ENCODE measurements at regions not wholly inside any gene's neighbourhood (a gene's known extent, or its start where the extent isn't known, plus 50 kb on each side); places are given as distances from the start of the nearest gene placed in this dataset.

- no peak overlapping the region for H3K27ac ChIP-seq (ENCODE audit: low read depth, low read length)
- no peak for DNase-seq
- peaks cover 2% of the 10 kb centered on the region for H3K9me3 Mint-ChIP-seq
- H3K36me3 ChIP-seq (ENCODE audit: control insufficient read depth, insufficient read depth, low read length): no peaks in the 10 kb centered on the region
- no peaks in the 10 kb centered on the region for H3K27me3 Mint-ChIP-seq (ENCODE audit: insufficient read depth)
- H3K9me3 ChIP-seq (ENCODE audit: control insufficient read depth, low read length): no peaks in the 10 kb centered on the region
- 91 to 95% methylated on average over 7 to 8 of the region's 8 CpGs for WGBS, 2 experiments (ENCODE audit: insufficient coverage in 1 of 2, insufficient read length in 1 of 2)
- H3K27ac Mint-ChIP-seq: no peak overlapping the region
- H3K4me1 ChIP-seq (ENCODE audit: control insufficient read depth, insufficient read depth, low read length): no peaks in the 10 kb centered on the region
- H3K4me1 Mint-ChIP-seq: no peaks in the 10 kb centered on the region
- H3K9ac ChIP-seq (ENCODE audit: extremely low read depth, low read length, poor library complexity, severe bottlenecking): no peak overlapping the region
- H3K36me3 Mint-ChIP-seq (ENCODE audit: low read depth): no peaks in the 10 kb centered on the region
- no peaks in the 10 kb centered on the region for H3K27me3 ChIP-seq (ENCODE audit: control insufficient read depth, insufficient read depth, low read length, poor library complexity, severe bottlenecking)
- TF ChIP-seq CTCF (conservative IDR thresholded peaks at IDR 0.05): no peak
- H3K4me3 ChIP-seq (ENCODE audit: low read length): no peak overlapping the region
- no peak overlapping the region for H3K4me3 Mint-ChIP-seq
Observed at GRCh38 chr2:2914252-2914651, 463.4 kb downstream of the EIPR1 start.

DNA sequence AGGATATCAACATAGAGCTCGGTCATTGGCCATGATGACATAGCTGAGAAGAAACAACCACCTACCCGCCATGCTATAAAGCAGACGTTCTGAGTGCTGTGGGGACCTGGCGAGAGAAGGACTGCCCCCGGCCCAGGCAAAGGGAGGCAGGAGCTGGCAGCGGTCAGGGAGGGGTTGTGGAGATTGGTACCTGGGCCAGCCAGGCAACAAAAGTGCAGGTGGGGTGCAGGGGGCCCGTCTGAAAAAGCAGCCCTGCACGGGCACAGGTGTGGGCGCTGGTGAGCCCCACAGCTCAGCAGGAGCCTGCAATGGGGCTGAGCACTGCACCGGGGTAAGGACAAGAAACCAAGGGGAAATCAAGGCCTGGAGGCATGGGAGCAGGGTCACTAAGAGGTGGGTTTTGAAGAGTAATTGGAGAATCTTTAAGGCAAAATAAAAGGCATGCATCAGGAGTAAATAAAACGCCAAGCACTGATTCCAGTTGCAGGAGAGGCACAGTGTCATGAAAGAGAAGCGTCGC, 464.0 kb downstream of the EIPR1 start:
- no peak overlapping the region for H3K27ac Mint-ChIP-seq
- Histone ChIP-seq H3K9me3 (ENCODE audit: control insufficient read depth, low read length) (no peaks in the 10 kb centered on the region), H3K27me3 (ENCODE audit: control insufficient read depth, insufficient read depth, low read length, poor library complexity, severe bottlenecking) (no peaks in the 10 kb centered on the region), H3K27ac (ENCODE audit: low read depth, low read length) (no peak overlapping the region), H3K36me3 (ENCODE audit: control insufficient read depth, insufficient read depth, low read length) (no peaks in the 10 kb centered on the region), H3K4me3 (ENCODE audit: low read length) (no peak overlapping the region), H3K4me1 (ENCODE audit: control insufficient read depth, insufficient read depth, low read length) (no peaks in the 10 kb centered on the region), H3K9ac (ENCODE audit: extremely low read depth, low read length, poor library complexity, severe bottlenecking) (no peak overlapping the region)
- no peaks in the 10 kb centered on the region for H3K4me1 Mint-ChIP-seq
- H3K4me3 Mint-ChIP-seq: no peak overlapping the region
- no peaks in the 10 kb centered on the region for H3K27me3 Mint-ChIP-seq (ENCODE audit: insufficient read depth)
- DNase-seq: no peak
- no peak for TF ChIP-seq CTCF (conservative IDR thresholded peaks at IDR 0.05)
- H3K9me3 Mint-ChIP-seq: peaks cover 2% of the 10 kb centered on the region
- no peaks in the 10 kb centered on the region for H3K36me3 Mint-ChIP-seq (ENCODE audit: low read depth)
- 87% methylated on average over 8 to 13 of the region's 13 CpGs for WGBS, 2 experiments (ENCODE audit: insufficient coverage in 1 of 2, insufficient read length in 1 of 2)

DNA sequence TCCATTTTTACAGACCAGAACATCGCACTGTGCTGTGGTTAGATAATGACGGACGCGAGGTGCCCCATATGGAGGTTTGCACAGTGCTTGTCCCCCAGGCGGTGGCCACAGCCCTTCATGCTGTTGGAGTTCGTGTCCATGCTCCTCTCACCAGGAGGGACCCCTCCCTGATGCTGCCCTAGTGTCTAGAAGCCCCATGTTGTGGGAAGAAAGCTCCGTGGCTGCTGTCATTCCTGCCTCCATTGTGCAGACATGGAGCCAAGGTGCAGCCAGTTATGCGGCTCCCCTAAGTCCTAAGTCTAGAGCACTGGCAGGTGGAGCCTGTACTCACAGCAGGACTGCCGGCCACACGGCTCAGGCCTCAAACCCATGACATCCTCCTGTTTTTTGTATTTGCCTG, 464.9 kb downstream of the EIPR1 start:
- 84 to 91% methylated on average over 5 to 10 of the region's 10 CpGs for WGBS, 2 experiments (ENCODE audit: insufficient coverage in 1 of 2, insufficient read length in 1 of 2)
- Histone ChIP-seq H3K4me3 (ENCODE audit: low read length) (no peak overlapping the region), H3K9me3 (ENCODE audit: control insufficient read depth, low read length) (no peaks in the 10 kb centered on the region), H3K4me1 (ENCODE audit: control insufficient read depth, insufficient read depth, low read length) (no peaks in the 10 kb centered on the region), H3K27me3 (ENCODE audit: control insufficient read depth, insufficient read depth, low read length, poor library complexity, severe bottlenecking) (no peaks in the 10 kb centered on the region), H3K9ac (ENCODE audit: extremely low read depth, low read length, poor library complexity, severe bottlenecking) (no peak overlapping the region), H3K36me3 (ENCODE audit: control insufficient read depth, insufficient read depth, low read length) (no peaks in the 10 kb centered on the region), H3K27ac (ENCODE audit: low read depth, low read length) (no peak overlapping the region)
- Mint-ChIP-seq H3K27me3 (ENCODE audit: insufficient read depth) (no peaks in the 10 kb centered on the region), H3K4me1 (no peaks in the 10 kb centered on the region), H3K9me3 (peaks cover 2% of the 10 kb centered on the region), H3K36me3 (ENCODE audit: low read depth) (no peaks in the 10 kb centered on the region), H3K27ac (no peak overlapping the region), H3K4me3 (no peak overlapping the region)
- DNase-seq: no peak
- TF ChIP-seq CTCF (conservative IDR thresholded peaks at IDR 0.05): no peak
